IMR-90 (cell line): ENCODE measurements at regions not wholly inside any gene's neighbourhood (a gene's known extent, or its start where the extent isn't known, plus 50 kb on each side); places are given as distances from the start of the nearest gene placed in this dataset.

ENCODE experiments used
- ATAC-seq: fragments of 200-7000 bp; cut with Tn5 transposase; 2 replicates; pipeline ENCODE4 v1.9.1; 2020; ENCODE audit warnings: low read depth, mild to moderate bottlenecking, moderate library complexity
- BruUV-seq: library from RNA; stranded (reverse); fragments of 400-500 nt; replicated peaks from 2 replicates; lab custom pipeline; 2021; lab: Mats Ljungman, UMichigan
- CTCF ChIA-PET: fragments of 300-600 bp; formaldehyde crosslinking; extraction: SDS; loops from one replicate; lab custom pipeline; 2021; ENCODE audit warnings: antibody characterized with exemption; lab: Yijun Ruan, JAX
- POLR2A ChIA-PET: fragments of 300-600 bp; sonication (Branson Sonifier 250); formaldehyde crosslinking; loops from one replicate; lab custom pipeline; 2022; ENCODE audit warnings: antibody characterized with exemption; ENCODE audit not compliant: unreplicated experiment; lab: Charles Lee
- DNase-seq: peaks from one replicate; pipeline ENCODE4 v3.0.0; 2013
- H2AFZ ChIP-seq: replicated peaks from 2 replicates; pipeline ENCODE3; 2013; ENCODE audit warnings: low read length, mild to moderate bottlenecking; ENCODE audit not compliant: poor library complexity
- H2AK5ac ChIP-seq: 2 replicates; pipeline ENCODE4 v1.6.1; 2013; ENCODE audit warnings: low read depth, low read length, inconsistent platforms
- H2AK9ac ChIP-seq: replicated peaks from 2 replicates; pipeline ENCODE3; 2013; ENCODE audit warnings: mild to moderate bottlenecking, low read depth, low read length, moderate library complexity; ENCODE audit not compliant: poor library complexity
- H2BK120ac ChIP-seq: 2 replicates; pipeline ENCODE4 v1.6.1; 2013; ENCODE audit warnings: low read depth, low read length, inconsistent platforms
- H2BK15ac ChIP-seq: 3 replicates; pipeline ENCODE4 v1.6.1; 2013; ENCODE audit warnings: low read depth, low read length, inconsistent platforms
- H2BK20ac ChIP-seq: 2 replicates; pipeline ENCODE4 v1.6.1; 2013; ENCODE audit warnings: low read depth, mild to moderate bottlenecking, inconsistent platforms, low read length, moderate library complexity
- H2BK5ac ChIP-seq: 2 replicates; pipeline ENCODE4 v1.6.1; 2013; ENCODE audit warnings: mild to moderate bottlenecking, low read depth, low read length, inconsistent platforms; ENCODE audit not compliant: poor library complexity, severe bottlenecking
- H3K14ac ChIP-seq: replicated peaks from 2 replicates; pipeline ENCODE4 v1.6.1; 2013; ENCODE audit warnings: low read depth, low read length, inconsistent platforms
- H3K18ac ChIP-seq: 2 replicates; pipeline ENCODE4 v1.6.1; 2013; ENCODE audit warnings: low read depth, low read length, control low read depth
- H3K23ac ChIP-seq: 2 replicates; pipeline ENCODE4 v1.6.1; 2013; ENCODE audit warnings: low read depth, low read length, inconsistent platforms
- H3K27ac ChIP-seq: 2 replicates; pipeline ENCODE4 v1.5.1; 2013; ENCODE audit warnings: mild to moderate bottlenecking, control low read depth, low read length; ENCODE audit not compliant: insufficient read depth
- H3K27me3 ChIP-seq: 2 replicates; pipeline ENCODE4 v1.6.1; 2013; ENCODE audit warnings: low read length; ENCODE audit not compliant: control insufficient read depth, insufficient read depth
- H3K36me3 ChIP-seq: 2 replicates; pipeline ENCODE4 v1.6.1; 2013; ENCODE audit warnings: low read length, mixed read lengths; ENCODE audit not compliant: control insufficient read depth, insufficient read depth
- H3K4ac ChIP-seq: 2 replicates; pipeline ENCODE4 v1.6.1; 2013; ENCODE audit warnings: low read depth, low read length, inconsistent platforms
- H3K4me1 ChIP-seq: 2 replicates; pipeline ENCODE4 v1.6.1; 2013; ENCODE audit warnings: low read length, mixed read lengths; ENCODE audit not compliant: control insufficient read depth, insufficient read depth
- H3K4me2 ChIP-seq: 2 replicates; pipeline ENCODE4 v1.6.1; 2013; ENCODE audit warnings: low read depth, mild to moderate bottlenecking, control low read depth, low read length, moderate library complexity
- H3K4me3 ChIP-seq: 2 replicates; pipeline ENCODE4 v1.5.1; 2013; ENCODE audit warnings: low read depth, mild to moderate bottlenecking, control low read depth, low read length, moderate library complexity; ENCODE audit not compliant: insufficient read depth
- H3K56ac ChIP-seq: 2 replicates; pipeline ENCODE4 v1.6.1; 2013; ENCODE audit warnings: low read length, inconsistent platforms; ENCODE audit not compliant: insufficient read depth; ENCODE audit errors: extremely low read depth
- H3K79me1 ChIP-seq, 2 experiments: 2 replicates each; pipeline ENCODE4 v1.6.1; 2013; ENCODE audit warnings: low read length in 2 of 2, inconsistent platforms in 1 of 2, low read depth in 1 of 2
- H3K9ac ChIP-seq: 2 replicates; pipeline ENCODE4 v1.6.1; 2013; ENCODE audit warnings: low read depth, low read length, control low read depth
- H3K9me1 ChIP-seq: 2 replicates; pipeline ENCODE4 v1.6.1; 2013; ENCODE audit warnings: low read length, inconsistent platforms; ENCODE audit not compliant: insufficient read depth
- H3K9me3 ChIP-seq: 2 replicates; pipeline ENCODE4 v1.6.1; 2013; ENCODE audit warnings: low read length; ENCODE audit not compliant: control insufficient read depth, insufficient read depth
- H4K20me1 ChIP-seq: 2 replicates; pipeline ENCODE4 v1.6.1; 2013; ENCODE audit warnings: low read length, inconsistent platforms; ENCODE audit not compliant: insufficient read depth
- H4K5ac ChIP-seq: 2 replicates; pipeline ENCODE4 v1.6.1; 2013; ENCODE audit warnings: mild to moderate bottlenecking, low read depth, low read length, control low read depth
- H4K8ac ChIP-seq, 2 experiments: 2 replicates each; pipeline ENCODE4 v1.6.1; 2013; ENCODE audit warnings: low read depth in 2 of 2, low read length in 2 of 2, control low read depth in 1 of 2, inconsistent platforms in 1 of 2
- H4K91ac ChIP-seq: 2 replicates; pipeline ENCODE4 v1.6.1; 2013; ENCODE audit warnings: low read depth, low read length, inconsistent platforms; ENCODE audit not compliant: insufficient read depth
- BHLHE40 ChIP-seq: fragments of 150-350 bp; IDR thresholded peaks from 2 replicates; pipeline ENCODE4 v1.6.1; 2016; ENCODE audit warnings: mild to moderate bottlenecking, low read depth, low read length
- MXI1 ChIP-seq: IDR thresholded peaks from 2 replicates; pipeline ENCODE4 v1.6.1; 2012; ENCODE audit warnings: low read depth, mild to moderate bottlenecking, low read length, moderate library complexity, borderline replicate concordance
- RCOR1 ChIP-seq: IDR thresholded peaks from 2 replicates; pipeline ENCODE4 v1.6.1; 2012; ENCODE audit warnings: mild to moderate bottlenecking, low read length, improper control_type of control experiment; ENCODE audit not compliant: insufficient replicate concordance
- SMC3 ChIP-seq: fragments of 150-350 bp; IDR thresholded peaks from 2 replicates; pipeline ENCODE4 v1.6.1; 2016; ENCODE audit warnings: low read depth, mild to moderate bottlenecking, antibody characterized with exemption, low read length, moderate library complexity
- WGBS, 2 experiments: methylation state at CpG; one replicate each; pipeline versions ENCODE4 v1.1.5 to v1.1.7; 2013; ENCODE audit warnings: missing lambda C conversion rate in 2 of 2; ENCODE audit not compliant: insufficient read length in 1 of 2; ENCODE audit errors: extremely low coverage in 2 of 2; 5-methylcytosine and 5-hydroxymethylcytosine counted together
- dilution Hi-C: fragments of 300-500 bp; cut with HindIII; formaldehyde crosslinking; loops from one replicate; pipeline ENCODE4 v1.14.3; 2018; ENCODE audit warnings: low sequenced_read_pairs; ENCODE audit not compliant: unreplicated experiment
- in situ Hi-C: fragments of 300-500 bp; cut with MboI; formaldehyde crosslinking; loops from 3 replicates; pipeline ENCODE4 v1.14.3; 2019; ENCODE audit warnings: low sequenced_read_pairs, inconsistent platforms, mixed read lengths
- intact Hi-C: fragments of 100-400 bp; cut with micrococcal nuclease; formaldehyde crosslinking; loops from 2 replicates; pipeline ENCODE4 v1.10.0; 2022

DNA sequence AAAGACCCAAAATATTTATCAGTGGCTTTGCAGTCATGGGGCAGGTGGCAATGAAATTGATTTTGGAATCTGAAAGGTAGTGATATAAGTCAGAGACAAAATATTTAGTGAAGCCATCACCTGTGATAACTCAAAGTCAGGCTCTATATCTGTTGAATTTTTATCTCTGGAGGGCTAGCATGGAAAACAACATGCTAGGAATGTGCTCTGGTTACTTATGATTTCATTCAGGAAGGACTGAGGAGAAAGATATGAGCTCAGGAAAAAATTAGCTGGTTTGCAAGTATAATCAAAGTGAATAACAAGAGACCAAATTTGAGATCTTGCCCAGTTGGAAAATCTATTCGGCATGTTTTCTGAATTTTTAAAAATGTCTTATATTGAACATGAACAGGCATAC, 364.6 kb upstream of the LRRC7 start:
- no peak overlapping the region for H2BK5ac ChIP-seq
- H3K9ac ChIP-seq, result no peak overlapping the region
- H4K8ac ChIP-seq, result no peak overlapping the region
- H2BK120ac ChIP-seq, result no peak overlapping the region
- H3K9me3 ChIP-seq, result no peaks in the 10 kb centered on the region
- H3K36me3 ChIP-seq, result no peaks in the 10 kb centered on the region
- CTCF ChIA-PET, result no interaction called here
- no peaks in the 10 kb centered on the region for H3K9me1 ChIP-seq
- no peak overlapping the region for H2BK20ac ChIP-seq
- dilution Hi-C loops, result no loop called here
- H2AFZ ChIP-seq, result no peak overlapping the region
- H2AK9ac ChIP-seq, result no peak overlapping the region
- no peak overlapping the region for H3K4ac ChIP-seq
- no peaks in the 10 kb centered on the region for H3K79me1 ChIP-seq
- no peak overlapping the region for H2BK15ac ChIP-seq
- no peak overlapping the region for H3K27ac ChIP-seq
- H4K20me1 ChIP-seq, result no peaks in the 10 kb centered on the region
- no TSS peak for BruUV-seq
- H2AK5ac ChIP-seq, result no peak overlapping the region
- H3K56ac ChIP-seq, result no peak overlapping the region
- POLR2A ChIA-PET, result no interaction called here
- in situ Hi-C loops, result no loop called here
- TF ChIP-seq MXI1, result no peak
- no peak for TF ChIP-seq SMC3
- TF ChIP-seq BHLHE40, result no peak
- TF ChIP-seq RCOR1, result no peak
- no peak overlapping the region for H3K4me2 ChIP-seq
- intact Hi-C loops, result no loop called here
- no peaks in the 10 kb centered on the region for H3K4me1 ChIP-seq
- no peak overlapping the region for H3K14ac ChIP-seq
- DNase-seq, result no peak
- H3K27me3 ChIP-seq, result no peaks in the 10 kb centered on the region
- ATAC-seq, result no peak
- no peak overlapping the region for H4K91ac ChIP-seq
- no peak overlapping the region for H3K18ac ChIP-seq
- WGBS, 2 experiments, result no CpG with 5 or more reads among the region's 1 CpG
- no peak overlapping the region for H3K4me3 ChIP-seq
- H3K23ac ChIP-seq, result no peak overlapping the region
- no peak overlapping the region for H4K5ac ChIP-seq
